Glutamatergic neuron (in vitro differentiated cells): ENCODE measurements at regions not wholly inside any gene's neighbourhood (a gene's known extent, or its start where the extent isn't known, plus 50 kb on each side); places are given as distances from the start of the nearest gene placed in this dataset.

Source experiments
- DNase-seq: peaks from one replicate; pipeline ENCODE4 v3.0.0; 2022
- H3K27ac Mint-ChIP-seq: one replicate; pipeline ENCODE4 v1.8.0; 2020; ENCODE audit warnings: mild to moderate bottlenecking, mixed read lengths, inconsistent platforms; ENCODE audit not compliant: unreplicated experiment
- H3K27me3 Mint-ChIP-seq: one replicate; pipeline ENCODE4 v1.8.0; 2020; ENCODE audit warnings: mild to moderate bottlenecking, moderate library complexity, mixed read lengths, inconsistent platforms; ENCODE audit not compliant: unreplicated experiment
- H3K36me3 Mint-ChIP-seq: one replicate; pipeline ENCODE4 v1.8.0; 2020; ENCODE audit warnings: mild to moderate bottlenecking, mixed read lengths, inconsistent platforms; ENCODE audit not compliant: unreplicated experiment
- H3K4me1 Mint-ChIP-seq: one replicate; pipeline ENCODE4 v1.8.0; 2020; ENCODE audit warnings: mild to moderate bottlenecking, low read depth, mixed read lengths, inconsistent platforms; ENCODE audit not compliant: unreplicated experiment
- H3K4me3 Mint-ChIP-seq: one replicate; pipeline ENCODE4 v1.8.0; 2020; ENCODE audit warnings: mild to moderate bottlenecking, mixed read lengths, inconsistent platforms; ENCODE audit not compliant: unreplicated experiment
- H3K9me3 Mint-ChIP-seq: one replicate; pipeline ENCODE4 v1.8.0; 2020; ENCODE audit warnings: mild to moderate bottlenecking, moderate library complexity, mixed read lengths, inconsistent platforms; ENCODE audit not compliant: unreplicated experiment
- TF ChIP-seq, protein P1 (sequence below): fragments of 200-600 bp; sonication (generic); IDR thresholded peaks from one replicate; pipeline ENCODE4 v1.5.0; 2021; ENCODE audit not compliant: partially characterized antibody, unreplicated experiment

DNA sequence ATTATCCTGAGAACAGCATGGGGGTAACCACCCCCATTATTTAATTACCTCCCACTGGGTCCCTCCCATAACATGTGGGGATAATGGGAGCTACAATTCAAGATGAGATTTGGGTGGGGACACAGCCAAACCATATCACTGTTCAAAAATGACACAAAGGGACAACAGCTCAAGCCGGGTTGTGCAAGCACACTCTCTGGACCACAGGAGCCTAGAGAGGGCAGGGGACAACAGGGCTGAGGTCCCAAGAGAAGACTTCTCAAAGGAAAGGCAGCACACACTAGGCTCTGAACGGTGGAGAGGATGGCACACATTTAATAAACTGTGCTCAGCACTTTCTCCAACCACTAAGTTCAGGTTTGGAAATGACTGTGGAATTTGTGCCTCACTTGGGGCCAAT lies 122.1 kb upstream of the PKDCC start:
- peaks cover 5% of the 10 kb centered on the region for H3K36me3 Mint-ChIP-seq
- H3K27ac Mint-ChIP-seq = no peak overlapping the region
- DNase-seq = no peak
- TF ChIP-seq, protein P1, sequence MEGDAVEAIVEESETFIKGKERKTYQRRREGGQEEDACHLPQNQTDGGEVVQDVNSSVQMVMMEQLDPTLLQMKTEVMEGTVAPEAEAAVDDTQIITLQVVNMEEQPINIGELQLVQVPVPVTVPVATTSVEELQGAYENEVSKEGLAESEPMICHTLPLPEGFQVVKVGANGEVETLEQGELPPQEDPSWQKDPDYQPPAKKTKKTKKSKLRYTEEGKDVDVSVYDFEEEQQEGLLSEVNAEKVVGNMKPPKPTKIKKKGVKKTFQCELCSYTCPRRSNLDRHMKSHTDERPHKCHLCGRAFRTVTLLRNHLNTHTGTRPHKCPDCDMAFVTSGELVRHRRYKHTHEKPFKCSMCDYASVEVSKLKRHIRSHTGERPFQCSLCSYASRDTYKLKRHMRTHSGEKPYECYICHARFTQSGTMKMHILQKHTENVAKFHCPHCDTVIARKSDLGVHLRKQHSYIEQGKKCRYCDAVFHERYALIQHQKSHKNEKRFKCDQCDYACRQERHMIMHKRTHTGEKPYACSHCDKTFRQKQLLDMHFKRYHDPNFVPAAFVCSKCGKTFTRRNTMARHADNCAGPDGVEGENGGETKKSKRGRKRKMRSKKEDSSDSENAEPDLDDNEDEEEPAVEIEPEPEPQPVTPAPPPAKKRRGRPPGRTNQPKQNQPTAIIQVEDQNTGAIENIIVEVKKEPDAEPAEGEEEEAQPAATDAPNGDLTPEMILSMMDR = no peak
- H3K27me3 Mint-ChIP-seq = peaks cover 2% of the 10 kb centered on the region
- no peak overlapping the region for H3K4me3 Mint-ChIP-seq
- peaks cover 18% of the 10 kb centered on the region for H3K4me1 Mint-ChIP-seq
- peaks cover 6% of the 10 kb centered on the region for H3K9me3 Mint-ChIP-seq

- Mint-ChIP-seq H3K4me3 (no peak overlapping the region), H3K27me3 (peaks cover 2% of the 10 kb centered on the region), H3K4me1 (peaks cover 28% of the 10 kb centered on the region), H3K27ac (peak overlapping the region; percentile 20), H3K36me3 (peaks cover under 1% of the 10 kb centered on the region), H3K9me3 (peaks cover 10% of the 10 kb centered on the region)
- no peak for DNase-seq
- TF ChIP-seq, protein P1 = no peak
These were observed 120.9 kb upstream of the PKDCC start for GRCh38 chr2:41926614-41927580.

GRCh38 chr2:41927581-41928264 lies 120.1 kb upstream of the PKDCC start:
- TF ChIP-seq, protein P1 = no peak
- H3K36me3 Mint-ChIP-seq = no peaks in the 10 kb centered on the region
- H3K27me3 Mint-ChIP-seq = peaks cover 2% of the 10 kb centered on the region
- H3K4me3 Mint-ChIP-seq = no peak overlapping the region
- peaks cover 10% of the 10 kb centered on the region for H3K9me3 Mint-ChIP-seq
- H3K4me1 Mint-ChIP-seq = peaks cover 32% of the 10 kb centered on the region
- no peak for DNase-seq
- peak overlapping the region; percentile 20 for H3K27ac Mint-ChIP-seq

GRCh38 chr2:41928526-41928925 lies 119.3 kb upstream of the PKDCC start:
- Mint-ChIP-seq H3K4me3 (no peak overlapping the region), H3K4me1 (peaks cover 32% of the 10 kb centered on the region), H3K27ac (no peak overlapping the region), H3K36me3 (no peaks in the 10 kb centered on the region), H3K27me3 (peaks cover 2% of the 10 kb centered on the region), H3K9me3 (peaks cover 11% of the 10 kb centered on the region)
- no peak for DNase-seq
- TF ChIP-seq, protein P1 = no peak
